Kidney (tissue), 13 donors: ENCODE measurements at regions not wholly inside any gene's neighbourhood (a gene's known extent, or its start where the extent isn't known, plus 50 kb on each side); places are given as distances from the start of the nearest gene placed in this dataset.

ENCODE experiments used
- DNase-seq, 5 donors: peaks; one replicate each; pipeline ENCODE4 v3.0.0-alpha.2; 2013 to 2020
- FAIRE-seq: peaks from 2 replicates; lab custom pipeline; 2012; peaks lifted over from hg19 to GRCh38; lab: Jason Lieb, UNC
- H3K27ac ChIP-seq, 2 donors: one replicate each; pipeline ENCODE4 v1.7.0; 2013; ENCODE audit warnings: low read depth in 2 of 2, low read length in 2 of 2, inconsistent platforms in 1 of 2
- H3K27me3 ChIP-seq: one replicate; pipeline ENCODE4 v1.7.1; 2013; ENCODE audit warnings: low read length, inconsistent platforms; ENCODE audit not compliant: control insufficient read depth, insufficient read depth
- H3K36me3 ChIP-seq, 3 donors: one replicate each; pipeline versions ENCODE4 v1.7.0 to v1.7.1; 2013; ENCODE audit warnings: low read length in 3 of 3, control low read depth in 1 of 3, inconsistent platforms in 1 of 3; ENCODE audit not compliant: insufficient read depth in 3 of 3, control insufficient read depth in 2 of 3
- H3K4me1 ChIP-seq, 3 donors: one replicate each; pipeline versions ENCODE4 v1.7.0 to v1.7.1; 2013; ENCODE audit warnings: low read length in 3 of 3, inconsistent platforms in 1 of 3, low read depth in 1 of 3; ENCODE audit not compliant: control insufficient read depth in 2 of 3, insufficient read depth in 2 of 3
- H3K4me3 ChIP-seq, 3 donors: one replicate each; pipeline versions ENCODE4 v1.7.0 to v1.8.1; 2013; ENCODE audit warnings: low read length in 3 of 3, control low read depth in 1 of 3, inconsistent platforms in 1 of 3
- H3K9ac ChIP-seq, 3 donors: one replicate each; pipeline versions ENCODE4 v1.7.0 to v1.7.1; 2013; ENCODE audit warnings: low read length in 3 of 3, control low read depth in 1 of 3, inconsistent platforms in 1 of 3
- H3K9me3 ChIP-seq, 3 donors: one replicate each; pipeline versions ENCODE4 v1.7.0 to v1.7.1; 2013; ENCODE audit warnings: low read length in 3 of 3, control low read depth in 1 of 3, inconsistent platforms in 1 of 3; ENCODE audit not compliant: control insufficient read depth in 2 of 3, insufficient read depth in 1 of 3
- intact Hi-C: fragments of 100-400 bp; cut with DNase I; formaldehyde crosslinking; loops from one replicate; pipeline ENCODE4 v1.11.1; 2022
- TF ChIP-seq, protein P1 (sequence below): IDR thresholded peaks from 3 replicates; pipeline ENCODE4 v1.5.1; 2012; ENCODE audit warnings: mild to moderate bottlenecking, moderate library complexity, borderline replicate concordance; ENCODE audit not compliant: insufficient read depth; ENCODE audit errors: extremely low read depth
- donor health status: control.
- donor health status: control.
- donor health status: control.
- donor health status: control.
- donor health status: control.
- donor health status: DM: yes; HTN: yes; CAD: no.
- donor health status: Normal renal cell carcinoma (clear cell type).

DNA sequence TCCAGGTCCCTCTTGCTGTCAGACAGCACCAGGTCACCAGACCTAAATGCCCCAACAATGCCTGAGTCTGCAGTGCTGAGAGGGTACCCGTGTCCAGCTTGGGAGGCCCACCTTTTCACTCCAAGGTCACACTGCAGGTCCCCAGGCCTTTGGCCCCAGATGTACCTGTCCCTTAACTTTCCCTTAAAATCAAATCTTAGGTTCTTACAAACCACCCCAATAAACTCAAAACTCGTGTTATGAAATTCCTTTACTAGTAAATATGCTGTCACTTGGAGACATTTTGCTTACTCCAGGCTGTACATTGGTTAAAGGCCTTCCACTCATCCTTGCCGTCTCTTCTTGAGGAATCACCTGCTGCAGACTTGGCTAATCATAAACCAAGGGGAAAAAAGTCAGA lies 165.7 kb upstream of the RREB1 start:
- FAIRE-seq (no peak), DNase-seq (peak in 2 of 5 donors; percentile 34 to 38)
- TF ChIP-seq, protein P1, sequence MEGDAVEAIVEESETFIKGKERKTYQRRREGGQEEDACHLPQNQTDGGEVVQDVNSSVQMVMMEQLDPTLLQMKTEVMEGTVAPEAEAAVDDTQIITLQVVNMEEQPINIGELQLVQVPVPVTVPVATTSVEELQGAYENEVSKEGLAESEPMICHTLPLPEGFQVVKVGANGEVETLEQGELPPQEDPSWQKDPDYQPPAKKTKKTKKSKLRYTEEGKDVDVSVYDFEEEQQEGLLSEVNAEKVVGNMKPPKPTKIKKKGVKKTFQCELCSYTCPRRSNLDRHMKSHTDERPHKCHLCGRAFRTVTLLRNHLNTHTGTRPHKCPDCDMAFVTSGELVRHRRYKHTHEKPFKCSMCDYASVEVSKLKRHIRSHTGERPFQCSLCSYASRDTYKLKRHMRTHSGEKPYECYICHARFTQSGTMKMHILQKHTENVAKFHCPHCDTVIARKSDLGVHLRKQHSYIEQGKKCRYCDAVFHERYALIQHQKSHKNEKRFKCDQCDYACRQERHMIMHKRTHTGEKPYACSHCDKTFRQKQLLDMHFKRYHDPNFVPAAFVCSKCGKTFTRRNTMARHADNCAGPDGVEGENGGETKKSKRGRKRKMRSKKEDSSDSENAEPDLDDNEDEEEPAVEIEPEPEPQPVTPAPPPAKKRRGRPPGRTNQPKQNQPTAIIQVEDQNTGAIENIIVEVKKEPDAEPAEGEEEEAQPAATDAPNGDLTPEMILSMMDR = no peak
- Histone ChIP-seq H3K4me3 (peak overlapping the region in 1 of 3 donors; percentile 51), H3K27ac (no peak overlapping the region), H3K36me3 (no peaks in the 10 kb centered on the region), H3K27me3 (no peaks in the 10 kb centered on the region), H3K9ac (no peak overlapping the region), H3K4me1 (peaks cover 2 to 5% (median 3%) of the 10 kb centered on the region in 3 donors), H3K9me3 (no peaks in the 10 kb centered on the region)
- intact Hi-C loops = no loop called here

DNA sequence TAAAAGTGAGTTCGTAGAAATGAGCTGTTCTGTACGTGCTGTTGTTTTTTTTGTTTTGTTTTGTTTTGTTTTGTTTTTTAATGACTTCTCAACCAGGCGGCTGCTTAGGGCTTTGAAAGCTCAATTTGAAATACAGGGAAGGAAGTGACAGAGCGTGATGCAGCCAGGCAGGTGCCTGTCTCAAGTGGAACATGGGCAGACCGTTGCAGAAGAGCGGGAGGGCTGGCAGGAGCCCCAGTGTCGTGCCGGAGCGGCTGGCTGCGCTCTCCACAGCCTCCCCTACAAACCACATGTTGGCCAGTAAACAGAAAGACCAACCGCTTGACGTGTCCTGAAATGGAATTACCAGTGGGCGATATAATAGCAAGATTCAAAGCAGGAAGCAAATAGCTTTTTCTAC lies 164.9 kb upstream of the RREB1 start:
- intact Hi-C loops = no loop called here
- Histone ChIP-seq H3K9me3 (no peaks in the 10 kb centered on the region), H3K9ac (no peak overlapping the region), H3K36me3 (no peaks in the 10 kb centered on the region), H3K27ac (no peak overlapping the region), H3K27me3 (no peaks in the 10 kb centered on the region), H3K4me1 (peaks cover 3 to 5% (median 5%) of the 10 kb centered on the region in 3 donors), H3K4me3 (peak overlapping the region in 2 of 3 donors; percentile 45 to 51)
- TF ChIP-seq, protein P1 = no peak
- DNase-seq = peak in 4 of 5 donors; percentile 20 to 80 (median 53)
- no peak for FAIRE-seq

DNA sequence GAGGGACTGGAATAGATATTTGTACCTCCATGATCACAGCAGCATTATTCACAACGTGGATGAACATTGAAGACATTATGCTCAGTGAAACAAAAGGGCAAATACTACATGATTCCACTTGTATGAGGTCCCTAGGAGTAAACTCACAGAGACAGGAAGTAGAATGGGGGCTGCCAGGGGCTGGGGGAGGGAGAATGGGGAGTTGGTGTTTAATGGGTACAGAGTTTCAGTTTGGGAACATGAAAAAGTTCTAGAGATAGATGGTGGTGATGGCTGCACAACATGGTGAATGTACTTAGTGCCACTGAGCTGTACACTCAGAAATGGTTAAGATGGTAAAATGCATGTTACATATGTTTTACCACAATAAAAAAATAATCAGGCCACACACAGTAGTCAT lies 164.3 kb upstream of the RREB1 start:
- H3K4me1 ChIP-seq = peaks cover 3 to 5% (median 5%) of the 10 kb centered on the region in 3 donors
- TF ChIP-seq, protein P1 = no peak
- H3K27ac ChIP-seq = no peak overlapping the region
- FAIRE-seq (no peak), DNase-seq (no peak)
- no peak overlapping the region for H3K4me3 ChIP-seq
- intact Hi-C loops = no loop called here
- H3K9me3 ChIP-seq = no peaks in the 10 kb centered on the region
- H3K9ac ChIP-seq = no peak overlapping the region
- H3K36me3 ChIP-seq = no peaks in the 10 kb centered on the region
- H3K27me3 ChIP-seq = no peaks in the 10 kb centered on the region
